ES-I3 (cell line): ENCODE measurements at regions not wholly inside any gene's neighbourhood (a gene's known extent, or its start where the extent isn't known, plus 50 kb on each side); places are given as distances from the start of the nearest gene placed in this dataset.

Source experiments
- H3K36me3 ChIP-seq: 2 replicates; pipeline ENCODE4 v1.6.1; 2013; ENCODE audit warnings: mild to moderate bottlenecking, low read length, control low read depth, moderate library complexity; ENCODE audit not compliant: insufficient read depth
- H3K4me1 ChIP-seq: 2 replicates; pipeline ENCODE4 v1.6.1; 2013; ENCODE audit warnings: mild to moderate bottlenecking, control low read depth, low read length; ENCODE audit not compliant: insufficient read depth
- H3K9ac ChIP-seq: 2 replicates; pipeline ENCODE4 v1.6.1; 2013; ENCODE audit warnings: low read depth, mild to moderate bottlenecking, low read length, moderate library complexity
- H3K9me3 ChIP-seq: 2 replicates; pipeline ENCODE4 v1.6.1; 2013; ENCODE audit warnings: mild to moderate bottlenecking, low read length, moderate library complexity; ENCODE audit not compliant: control insufficient read depth, insufficient read depth

DNA sequence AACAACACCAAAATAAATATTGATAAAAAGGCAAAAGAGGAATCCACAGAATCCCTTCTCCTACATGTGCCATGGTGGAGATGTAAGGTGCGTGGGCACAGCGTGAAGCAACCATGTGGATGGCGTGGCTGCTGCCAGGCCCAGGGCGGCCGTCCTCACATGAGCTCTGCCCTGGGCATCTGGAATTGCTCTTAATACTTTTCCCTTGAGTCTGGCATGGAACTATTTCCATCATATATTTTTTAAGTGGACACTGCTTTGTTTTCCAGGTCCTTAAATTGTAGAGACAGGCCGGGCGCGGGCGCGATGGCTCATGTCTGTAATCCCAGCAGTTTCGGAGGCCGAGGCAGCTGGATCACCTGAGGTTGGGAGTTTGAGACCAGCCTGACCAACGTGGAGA, 349.3 kb downstream of the IRX1 start:
- Histone ChIP-seq H3K4me1 (no peaks in the 10 kb centered on the region), H3K36me3 (no peaks in the 10 kb centered on the region), H3K9me3 (no peaks in the 10 kb centered on the region; the same call in 1 of the 2 replicates), H3K9ac (no peak overlapping the region)

DNA sequence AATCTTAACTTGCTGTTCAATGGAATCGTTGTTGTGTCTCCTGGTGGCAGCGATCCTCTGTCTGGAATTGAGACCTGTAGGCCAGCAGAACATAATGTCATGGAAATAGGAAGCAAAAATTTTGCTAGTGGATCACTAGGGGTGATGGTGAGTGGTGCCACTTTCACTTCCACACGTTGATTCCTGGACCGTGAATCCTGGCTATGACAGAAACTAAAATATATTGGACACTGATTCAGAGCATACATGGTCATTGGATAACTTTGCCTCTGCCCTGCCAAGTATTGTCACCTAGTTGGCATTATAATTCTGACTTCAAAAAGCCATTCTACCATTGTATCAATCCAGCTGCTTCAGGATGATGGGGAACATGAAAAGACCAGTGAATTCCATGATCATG, 353.2 kb downstream of the IRX1 start:
- H3K9me3 ChIP-seq, result no peaks in the 10 kb centered on the region

DNA sequence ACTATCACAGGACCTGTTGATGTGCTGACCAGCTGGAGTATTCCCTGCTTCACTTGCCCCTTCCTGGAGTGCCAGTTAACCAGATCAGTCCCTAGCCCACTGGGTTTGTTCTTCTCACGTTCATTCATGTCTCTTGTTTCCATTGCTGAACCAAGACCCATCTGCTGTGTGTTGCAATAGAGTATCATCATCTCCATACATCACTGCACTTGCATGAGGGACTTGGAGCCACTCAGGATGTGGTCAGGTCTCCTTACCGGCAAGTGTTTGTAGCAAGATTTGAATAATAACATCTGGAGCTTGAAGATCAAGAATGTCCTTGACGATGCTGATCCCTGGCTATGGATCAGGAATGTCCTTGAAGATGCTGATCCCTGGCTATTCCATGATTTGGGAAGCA, 358.6 kb downstream of the IRX1 start:
- Histone ChIP-seq H3K9me3 (no peaks in the 10 kb centered on the region), H3K36me3 (no peaks in the 10 kb centered on the region), H3K9ac (no peak overlapping the region), H3K4me1 (no peaks in the 10 kb centered on the region)

More for the DNA sequence above, 353.2 kb downstream of the IRX1 start:
- no peaks in the 10 kb centered on the region for H3K4me1 ChIP-seq
- H3K9ac ChIP-seq, result no peak overlapping the region
- no peaks in the 10 kb centered on the region for H3K36me3 ChIP-seq

DNA sequence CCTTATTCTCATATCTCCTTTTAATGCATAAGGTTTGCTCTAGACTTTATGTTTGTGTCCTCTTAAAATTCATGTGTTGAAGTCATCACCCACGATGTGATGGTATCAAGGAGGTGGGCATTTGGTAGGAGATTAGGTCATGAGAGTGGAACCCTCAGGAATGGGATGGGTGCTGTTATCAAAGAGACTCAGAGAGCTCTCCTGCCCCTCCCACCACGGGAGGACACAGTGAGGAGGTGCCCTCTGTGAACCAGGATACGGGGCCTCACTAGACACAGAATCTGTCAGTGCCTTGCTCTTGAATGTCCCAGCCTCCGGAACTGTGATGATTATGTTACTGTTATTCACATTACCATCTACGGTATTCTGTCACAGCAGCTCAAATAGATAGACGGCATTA, 359.0 kb downstream of the IRX1 start:
- Histone ChIP-seq H3K4me1 (no peaks in the 10 kb centered on the region), H3K36me3 (no peaks in the 10 kb centered on the region)

DNA sequence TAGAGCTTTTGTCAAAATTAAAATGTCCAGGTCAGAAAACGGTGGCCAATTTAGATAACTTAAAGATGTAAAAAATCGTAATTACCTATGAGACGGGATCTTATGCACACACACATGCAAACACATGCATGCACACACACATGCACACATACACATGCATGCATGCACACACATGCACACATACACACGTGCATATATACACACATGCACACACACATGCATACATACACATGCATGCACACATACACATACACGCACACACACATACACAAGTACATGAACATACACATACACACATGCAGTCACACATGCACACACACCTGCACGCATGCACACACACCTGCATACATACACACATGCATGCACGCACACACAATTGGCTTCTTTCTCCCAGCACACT, 362.0 kb downstream of the IRX1 start:
- Histone ChIP-seq H3K4me1 (no peaks in the 10 kb centered on the region), H3K36me3 (no peaks in the 10 kb centered on the region), H3K9me3 (no peaks in the 10 kb centered on the region), H3K9ac (no peak overlapping the region)

More for the DNA sequence above, 359.0 kb downstream of the IRX1 start:
- H3K9ac ChIP-seq, result no peak overlapping the region
- no peaks in the 10 kb centered on the region for H3K9me3 ChIP-seq

DNA sequence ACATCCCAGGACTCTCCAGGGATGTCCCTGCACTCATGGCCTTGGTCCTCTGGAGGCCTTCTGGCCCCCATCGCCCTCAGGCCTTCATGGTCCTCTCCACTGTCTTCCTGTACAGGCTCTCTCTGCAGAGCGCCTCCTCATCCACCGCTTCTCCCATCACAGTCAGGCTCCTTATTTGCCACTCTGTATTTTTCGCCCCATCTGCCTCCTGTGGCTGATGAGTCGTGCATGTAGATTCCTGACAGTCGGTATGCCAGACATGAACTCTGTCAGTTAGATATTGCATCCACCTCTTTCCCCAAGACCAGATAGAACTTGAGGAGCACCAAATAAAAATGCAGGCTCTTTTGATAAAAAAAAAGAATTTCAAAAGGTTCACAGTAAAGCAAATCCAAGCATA, 362.8 kb downstream of the IRX1 start:
- no peaks in the 10 kb centered on the region for H3K9me3 ChIP-seq
- H3K36me3 ChIP-seq, result no peaks in the 10 kb centered on the region
- H3K4me1 ChIP-seq, result no peaks in the 10 kb centered on the region
- H3K9ac ChIP-seq, result no peak overlapping the region

DNA sequence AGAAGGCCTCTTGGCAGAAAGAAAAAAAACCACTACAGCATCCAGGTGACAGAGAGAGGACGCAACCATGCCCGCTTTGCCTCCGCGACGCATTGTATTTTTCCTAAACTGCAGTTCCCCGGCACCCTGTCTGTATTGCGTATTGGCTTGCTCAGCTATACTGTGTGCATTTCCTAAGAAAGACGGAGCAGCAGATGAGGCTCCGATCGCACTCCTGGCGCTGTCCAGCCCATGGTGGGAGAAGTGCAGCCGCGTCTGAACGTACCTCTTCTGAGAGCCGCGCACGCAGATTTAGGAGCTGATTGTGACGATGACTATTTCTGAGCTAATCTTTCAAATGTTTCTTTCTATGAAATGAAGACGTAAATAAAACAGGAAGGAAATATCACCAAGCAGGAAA, 366.5 kb downstream of the IRX1 start:
- no peaks in the 10 kb centered on the region for H3K36me3 ChIP-seq
- H3K9me3 ChIP-seq, result no peaks in the 10 kb centered on the region
- H3K9ac ChIP-seq, result no peak overlapping the region
- H3K4me1 ChIP-seq, result no peaks in the 10 kb centered on the region

DNA sequence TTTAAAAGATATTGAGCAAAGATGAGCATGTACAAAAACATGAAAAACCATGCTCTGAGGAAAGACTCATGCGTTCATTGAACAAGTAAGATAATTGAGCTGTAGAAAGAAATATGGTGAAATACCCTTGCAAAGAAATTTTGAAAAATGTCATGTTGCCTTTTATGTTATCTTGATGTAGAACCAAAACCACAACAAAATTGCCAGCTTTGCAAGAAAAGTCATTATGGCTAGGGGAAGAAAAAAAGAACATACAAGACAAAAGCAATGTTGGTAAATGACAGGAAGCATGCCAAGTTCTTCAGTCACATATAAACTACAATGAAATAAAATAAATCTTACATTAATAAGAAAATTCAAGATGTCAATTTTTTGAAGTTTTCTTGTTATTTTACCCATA, 368.0 kb downstream of the IRX1 start:
- Histone ChIP-seq H3K9ac (no peak overlapping the region), H3K4me1 (no peaks in the 10 kb centered on the region), H3K9me3 (peaks cover 4% of the 10 kb centered on the region; the same call in 1 of the 2 replicates), H3K36me3 (no peaks in the 10 kb centered on the region)

DNA sequence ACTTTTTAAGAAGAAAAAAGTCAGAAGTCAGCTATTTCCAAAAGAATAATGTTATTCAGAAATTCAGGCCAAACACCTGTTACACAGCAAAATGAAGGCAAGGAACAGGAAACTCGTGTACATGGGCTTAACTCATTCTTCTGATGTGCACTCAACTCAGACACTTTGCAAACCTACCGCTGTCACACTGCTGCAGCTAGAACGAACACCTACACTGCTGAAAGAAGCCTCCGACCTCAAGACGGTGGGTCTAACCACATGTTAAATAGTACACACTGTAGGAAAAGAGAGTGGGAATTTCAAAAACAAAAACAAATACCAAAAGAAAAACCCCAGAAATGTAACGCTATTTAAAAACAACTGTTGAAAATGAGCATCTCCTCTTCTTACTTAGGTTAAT, 384.5 kb downstream of the IRX1 start:
- Histone ChIP-seq H3K4me1 (no peaks in the 10 kb centered on the region), H3K36me3 (no peaks in the 10 kb centered on the region), H3K9ac (no peak overlapping the region), H3K9me3 (no peaks in the 10 kb centered on the region)

DNA sequence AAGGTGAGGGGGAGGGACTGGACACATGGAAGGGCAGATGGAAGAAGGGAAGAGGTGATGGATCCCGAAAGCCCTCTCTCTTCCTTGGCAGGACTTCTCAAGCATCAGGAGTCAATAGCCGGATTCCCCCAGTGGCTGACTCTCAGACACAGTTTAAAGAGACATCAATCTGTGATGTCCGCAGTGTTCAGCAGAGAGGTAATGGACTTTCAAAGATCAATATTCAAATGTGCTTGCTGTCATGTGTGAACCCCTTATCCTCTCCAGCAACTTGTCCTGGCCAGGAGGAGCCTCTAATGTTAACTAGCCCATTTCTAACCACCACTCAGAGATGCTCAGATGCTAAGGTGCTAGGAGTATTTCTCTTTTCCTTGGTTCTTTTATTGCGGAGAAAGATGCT, 392.2 kb downstream of the IRX1 start:
- Histone ChIP-seq H3K9me3 (peaks cover 6% of the 10 kb centered on the region; the same call in 1 of the 2 replicates), H3K9ac (no peak overlapping the region), H3K4me1 (no peaks in the 10 kb centered on the region), H3K36me3 (no peaks in the 10 kb centered on the region)

DNA sequence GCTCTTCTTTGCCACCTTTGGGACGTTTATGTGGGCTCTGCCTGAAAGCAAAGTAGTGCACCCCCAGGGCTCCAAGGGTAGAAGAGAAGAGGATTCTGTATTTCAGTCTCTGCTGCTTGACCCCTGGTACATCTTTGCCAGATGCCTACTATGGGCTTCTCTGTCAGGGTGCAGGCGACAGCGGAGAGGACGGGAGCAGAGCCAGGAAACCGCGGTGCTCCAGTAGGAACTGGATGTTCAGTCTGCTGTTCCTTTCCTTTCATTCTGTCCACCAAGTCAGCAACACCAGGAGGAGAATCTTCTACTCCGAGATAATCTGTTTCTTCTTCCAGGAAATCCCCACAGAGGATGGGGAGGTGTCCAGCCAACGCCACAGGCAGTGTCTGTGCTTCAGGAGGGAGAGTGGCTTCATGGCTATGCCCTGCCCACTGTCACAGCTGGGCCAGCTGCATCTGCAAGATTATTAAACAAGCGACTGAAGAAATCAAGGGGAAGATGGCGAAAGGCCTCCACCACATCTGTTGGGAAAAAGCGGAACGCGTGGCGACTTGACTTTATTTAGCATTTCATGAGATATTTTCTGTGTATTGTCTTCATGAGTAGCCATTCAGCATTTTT, 398.3 kb downstream of the IRX1 start:
- H3K9ac ChIP-seq, result no peak overlapping the region
- H3K9me3 ChIP-seq, result peaks cover 6% of the 10 kb centered on the region; the same call in 1 of the 2 replicates
- H3K36me3 ChIP-seq, result no peaks in the 10 kb centered on the region; the same call in 1 of the 2 replicates
- H3K4me1 ChIP-seq, result no peaks in the 10 kb centered on the region

DNA sequence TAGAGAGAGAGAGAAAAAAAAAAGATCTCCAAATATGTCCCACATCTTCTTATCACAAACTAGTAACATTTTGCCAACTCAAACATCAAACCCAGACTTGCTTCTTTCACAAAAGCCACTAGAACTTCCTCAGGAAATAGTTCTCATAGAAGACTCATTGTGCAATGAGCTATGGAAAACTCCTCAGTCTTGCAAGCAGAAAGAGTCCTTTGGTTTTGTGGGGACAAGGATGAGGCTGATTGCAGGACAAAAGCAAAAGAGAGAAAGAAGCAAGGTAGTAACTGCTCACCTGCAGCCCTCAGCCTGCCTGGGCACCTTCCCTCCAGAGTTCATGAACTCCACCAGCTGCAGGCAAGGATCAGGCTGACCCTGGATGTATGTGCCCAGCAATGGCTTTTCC, 399.0 kb downstream of the IRX1 start:
- Histone ChIP-seq H3K36me3 (no peaks in the 10 kb centered on the region; the same call in 1 of the 2 replicates), H3K9me3 (peaks cover 6% of the 10 kb centered on the region; the same call in 1 of the 2 replicates), H3K4me1 (no peaks in the 10 kb centered on the region), H3K9ac (no peak overlapping the region)

DNA sequence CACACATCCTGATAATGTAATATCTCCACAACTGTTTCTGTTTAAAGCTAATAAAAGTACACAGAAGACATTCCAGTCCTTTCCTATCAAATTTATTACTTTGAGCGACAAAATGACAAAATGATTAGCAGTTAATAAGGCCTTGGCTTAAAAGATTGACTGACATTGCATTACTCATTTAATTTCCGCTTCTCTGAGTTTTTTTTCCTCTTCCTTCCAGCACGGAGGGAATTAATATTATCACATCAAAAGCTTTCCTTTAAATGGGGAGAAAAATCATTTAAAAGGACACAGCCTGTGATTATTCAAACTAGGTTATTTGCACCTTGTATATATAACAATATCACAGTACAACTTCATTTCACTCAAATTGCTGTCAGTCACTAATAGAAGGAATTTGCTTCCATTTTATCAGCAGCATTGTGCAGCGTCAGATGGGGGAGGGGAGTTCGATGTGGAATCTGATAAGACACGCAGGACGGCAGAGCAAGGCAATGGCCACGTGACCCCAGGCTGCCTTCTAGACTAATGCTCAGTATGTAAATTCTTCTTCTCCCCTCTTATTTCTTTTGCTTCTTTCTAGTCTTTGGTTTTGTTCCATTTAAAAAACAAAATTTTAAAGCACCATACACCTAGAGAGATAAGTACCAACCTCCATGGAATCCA, 400.5 kb downstream of the IRX1 start:
- Histone ChIP-seq H3K4me1 (no peaks in the 10 kb centered on the region), H3K9ac (no peak overlapping the region), H3K9me3 (peaks cover 6% of the 10 kb centered on the region; the same call in 1 of the 2 replicates), H3K36me3 (no peaks in the 10 kb centered on the region; the same call in 1 of the 2 replicates)

DNA sequence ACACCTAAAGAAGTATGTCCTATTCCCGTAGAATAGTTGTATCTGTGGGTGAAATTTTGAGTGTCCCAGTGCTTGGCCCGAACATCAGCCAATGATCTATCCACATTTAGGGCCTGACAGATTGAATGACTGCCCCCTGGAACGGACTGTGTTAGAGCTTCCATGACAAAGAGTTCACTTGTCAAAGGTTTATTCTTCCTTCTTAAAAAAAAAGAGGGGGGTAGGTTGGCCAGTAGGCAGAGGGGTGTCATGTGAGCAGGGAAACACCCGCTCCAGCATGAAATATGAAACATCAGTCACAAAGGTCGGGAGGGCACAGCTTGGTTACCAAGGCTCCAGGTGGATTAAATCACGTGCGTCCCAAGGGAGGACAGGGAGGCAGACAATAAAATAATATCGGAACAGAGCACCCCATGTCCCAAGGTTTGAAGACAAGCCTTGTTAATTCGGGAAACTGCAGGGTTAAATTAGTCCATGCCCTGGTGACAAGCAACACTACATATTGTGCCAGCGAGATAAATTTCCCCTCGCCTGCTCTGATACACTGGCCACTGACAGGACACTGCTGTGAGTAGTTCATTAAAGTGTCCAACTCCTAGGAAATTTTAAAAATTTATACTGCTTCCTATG, 401.2 kb downstream of the IRX1 start:
- Histone ChIP-seq H3K9me3 (peaks cover 3% of the 10 kb centered on the region; the same call in 1 of the 2 replicates), H3K4me1 (no peaks in the 10 kb centered on the region), H3K36me3 (no peaks in the 10 kb centered on the region; the same call in 1 of the 2 replicates), H3K9ac (no peak overlapping the region)

DNA sequence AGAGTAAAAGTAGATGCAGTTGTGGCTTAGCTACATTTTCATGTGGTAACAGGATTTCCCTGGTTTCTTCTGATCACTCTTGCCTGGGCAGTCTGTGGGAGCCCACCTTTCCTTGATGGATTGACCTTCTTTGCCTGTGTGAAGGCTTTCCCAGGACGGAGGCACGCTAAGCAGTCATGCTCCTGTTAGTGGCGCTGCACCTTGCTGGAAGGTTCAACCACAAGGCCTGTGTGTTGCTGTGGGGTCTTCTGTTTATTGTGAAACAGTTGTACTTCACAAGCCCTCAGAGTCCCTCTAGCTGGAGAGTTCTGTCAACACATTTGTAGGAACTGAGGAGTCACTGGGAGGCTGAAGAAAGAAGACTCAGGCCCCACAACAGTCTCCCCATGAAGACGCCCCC, 402.0 kb downstream of the IRX1 start:
- no peaks in the 10 kb centered on the region; the same call in 1 of the 2 replicates for H3K36me3 ChIP-seq
- no peak overlapping the region for H3K9ac ChIP-seq
- H3K4me1 ChIP-seq, result no peaks in the 10 kb centered on the region
- no peaks in the 10 kb centered on the region for H3K9me3 ChIP-seq
